ENCODE measurements at regions not wholly inside any gene's neighbourhood (a gene's known extent, or its start where the extent isn't known, plus 50 kb on each side); places are given as distances from the start of the nearest gene placed in this dataset.

DNA sequence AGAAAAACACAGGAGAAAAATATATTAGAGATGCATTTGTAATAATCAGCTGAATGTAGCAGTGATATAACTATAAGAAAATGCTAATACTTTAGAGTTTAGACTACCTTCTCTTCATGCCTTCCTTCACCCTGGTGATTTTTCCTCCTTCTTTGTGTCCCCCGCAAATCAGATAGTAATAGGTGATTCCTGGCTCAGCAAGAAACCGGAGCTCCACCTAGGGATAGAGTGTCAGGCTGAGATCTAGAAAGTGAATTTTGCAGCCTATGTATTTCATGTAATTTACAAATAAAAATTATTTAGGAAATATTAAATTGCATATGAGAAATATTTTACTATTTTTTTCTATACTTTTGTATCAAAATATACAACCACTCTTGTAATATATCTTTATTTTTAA is 109.8 kb upstream of the ST8SIA4 start:
- no peaks in the 10 kb centered on the region for H3K9me2 ChIP-seq
- no peak overlapping the region for H3K4me3 ChIP-seq (ENCODE audit: low read depth in 2 of 2, low read length in 1 of 2)
- no peaks in the 10 kb centered on the region; the same call in 1 of the 2 replicates for H3K9me3 ChIP-seq
- no peaks in the 10 kb centered on the region for H4K20me1 ChIP-seq (ENCODE audit: insufficient read depth)
- no peak overlapping the region for H3K4me2 ChIP-seq
- H3K9ac ChIP-seq: no peak overlapping the region
- no peak overlapping the region for H2AFZ ChIP-seq (ENCODE audit: low read depth)
- CTCF ChIA-PET: interaction anchor here (1.0 kb wide), 1 partner anchor 15 kb away, joined by 3 read pairs; no protein-coding TSS in a partner anchor
- POLR2A ChIA-PET: no interaction called here
- no peak for DNase-seq
- WGBS (ENCODE audit: low lambda C conversion rate): 52% methylated on average over 2 of the region's 2 CpGs
- no peaks in the 10 kb centered on the region for H3F3A ChIP-seq (replicated peaks; ENCODE audit: insufficient read depth)
- no peaks in the 10 kb centered on the region for H3K36me3 ChIP-seq (replicated peaks in 1 of 2; ENCODE audit: control insufficient read depth in 1 of 2, insufficient read depth in 2 of 2, low read length in 1 of 2)
- H3K79me2 ChIP-seq (ENCODE audit: insufficient read depth): no peaks in the 10 kb centered on the region
- TF ChIP-seq NRF1 (IDR thresholded peaks at IDR 0.05; ENCODE audit: low read depth, low read length) (no peak), RFX5 (IDR thresholded peaks at IDR 0.05; ENCODE audit: low read length) (no peak), GATA2 (CRISPR knock-in tag; IDR thresholded peaks at IDR 0.05) (no peak), SIN3A (IDR thresholded peaks at IDR 0.05; ENCODE audit: borderline replicate concordance, low read depth, low read length) (no peak), POLR2AphosphoS5 (IDR thresholded peaks at IDR 0.05; ENCODE audit: low read depth, low read length) (no peak), FOXM1 (IDR thresholded peaks at IDR 0.05; ENCODE audit: low read depth) (no peak), YY1 (IDR thresholded peaks at IDR 0.05; ENCODE audit: low read depth) (no peak), EP300 (IDR thresholded peaks at IDR 0.05; ENCODE audit: borderline replicate concordance in 1 of 2, low read depth in 1 of 2, low read length in 1 of 2) (no peak), FOSL2 (IDR thresholded peaks at IDR 0.05; ENCODE audit: borderline replicate concordance, low read depth) (no peak), EZH2phosphoT487 (IDR thresholded peaks at IDR 0.05; ENCODE audit: borderline replicate concordance, low read depth) (no peak), CHD2 (IDR thresholded peaks at IDR 0.05; ENCODE audit: low read length, partially characterized antibody) (no peak), MXI1 (IDR thresholded peaks at IDR 0.05; ENCODE audit: low read depth, low read length) (no peak), NFIC (IDR thresholded peaks at IDR 0.05; ENCODE audit: borderline replicate concordance) (no peak), GABPA (IDR thresholded peaks at IDR 0.05; ENCODE audit: low read depth) (no peak), RCOR1 (IDR thresholded peaks at IDR 0.05; ENCODE audit: low read length) (no peak)
- TF ChIP-seq, protein P1, sequence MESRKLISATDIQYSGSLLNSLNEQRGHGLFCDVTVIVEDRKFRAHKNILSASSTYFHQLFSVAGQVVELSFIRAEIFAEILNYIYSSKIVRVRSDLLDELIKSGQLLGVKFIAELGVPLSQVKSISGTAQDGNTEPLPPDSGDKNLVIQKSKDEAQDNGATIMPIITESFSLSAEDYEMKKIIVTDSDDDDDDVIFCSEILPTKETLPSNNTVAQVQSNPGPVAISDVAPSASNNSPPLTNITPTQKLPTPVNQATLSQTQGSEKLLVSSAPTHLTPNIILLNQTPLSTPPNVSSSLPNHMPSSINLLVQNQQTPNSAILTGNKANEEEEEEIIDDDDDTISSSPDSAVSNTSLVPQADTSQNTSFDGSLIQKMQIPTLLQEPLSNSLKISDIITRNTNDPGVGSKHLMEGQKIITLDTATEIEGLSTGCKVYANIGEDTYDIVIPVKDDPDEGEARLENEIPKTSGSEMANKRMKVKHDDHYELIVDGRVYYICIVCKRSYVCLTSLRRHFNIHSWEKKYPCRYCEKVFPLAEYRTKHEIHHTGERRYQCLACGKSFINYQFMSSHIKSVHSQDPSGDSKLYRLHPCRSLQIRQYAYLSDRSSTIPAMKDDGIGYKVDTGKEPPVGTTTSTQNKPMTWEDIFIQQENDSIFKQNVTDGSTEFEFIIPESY (IDR thresholded peaks at IDR 0.05; ENCODE audit: borderline replicate concordance, low read depth): no peak
- TF ChIP-seq, protein P2, sequence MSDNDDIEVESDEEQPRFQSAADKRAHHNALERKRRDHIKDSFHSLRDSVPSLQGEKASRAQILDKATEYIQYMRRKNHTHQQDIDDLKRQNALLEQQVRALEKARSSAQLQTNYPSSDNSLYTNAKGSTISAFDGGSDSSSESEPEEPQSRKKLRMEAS (IDR thresholded peaks at IDR 0.05; ENCODE audit: low read depth): no peak
- TF ChIP-seq, protein P3, sequence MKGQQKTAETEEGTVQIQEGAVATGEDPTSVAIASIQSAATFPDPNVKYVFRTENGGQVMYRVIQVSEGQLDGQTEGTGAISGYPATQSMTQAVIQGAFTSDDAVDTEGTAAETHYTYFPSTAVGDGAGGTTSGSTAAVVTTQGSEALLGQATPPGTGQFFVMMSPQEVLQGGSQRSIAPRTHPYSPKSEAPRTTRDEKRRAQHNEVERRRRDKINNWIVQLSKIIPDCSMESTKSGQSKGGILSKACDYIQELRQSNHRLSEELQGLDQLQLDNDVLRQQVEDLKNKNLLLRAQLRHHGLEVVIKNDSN (IDR thresholded peaks at IDR 0.05; ENCODE audit: borderline replicate concordance, low read depth): no peak
- no peaks in the 10 kb centered on the region for H3K27me3 ChIP-seq (ENCODE audit: insufficient read depth)
- no peak overlapping the region for H3K27ac ChIP-seq (ENCODE audit: low read depth in 2 of 2, low read length in 1 of 2)
- peaks cover 0 to 3% of the 10 kb centered on the region in 2 experiments; a peak in 1 of 4 replicates for H3K4me1 ChIP-seq (ENCODE audit: control insufficient read depth in 1 of 2, insufficient read depth in 2 of 2, low read depth in 1 of 2, low read length in 1 of 2)

Measured in SK-N-SH (cell line).